ENCODE measurements at regions not wholly inside any gene's neighbourhood (a gene's known extent, or its start where the extent isn't known, plus 50 kb on each side); places are given as distances from the start of the nearest gene placed in this dataset.
"Not testable (repeated sequence)": the region's sequence is repeated elsewhere in the genome, so short reads cannot be mapped to it uniquely, and the experiment has no call there.

GRCh38 chr3:30539772-30540171 is 66.6 kb upstream of the TGFBR2 start:
- no peak for DNase-seq

GRCh38 chr3:30541156-30541555 is 65.2 kb upstream of the TGFBR2 start:
- DNase-seq, result not testable (repeated sequence)

GRCh38 chr3:30542897-30543296 is 63.5 kb upstream of the TGFBR2 start:
- DNase-seq, result no peak

GRCh38 chr3:30544812-30545211 is 61.6 kb upstream of the TGFBR2 start:
- DNase-seq, result no peak

- DNase-seq, result no peak
Measured at GRCh38 chr3:30546934-30547333, 59.5 kb upstream of the TGFBR2 start.

GRCh38 chr3:30547716-30548115 is 58.7 kb upstream of the TGFBR2 start:
- DNase-seq, result no peak

- peak; percentile 32 for DNase-seq
Measured at GRCh38 chr3:30548600-30548999, 57.8 kb upstream of the TGFBR2 start.

- no peak for DNase-seq
Measured at GRCh38 chr3:30549600-30549999, 56.8 kb upstream of the TGFBR2 start.

GRCh38 chr3:30550246-30550645 is 56.2 kb upstream of the TGFBR2 start:
- no peak for DNase-seq

GRCh38 chr3:30551266-30551665 is 55.1 kb upstream of the TGFBR2 start:
- DNase-seq, result peak; percentile 13

- DNase-seq, result no peak
Measured at GRCh38 chr3:30551927-30552326, 54.5 kb upstream of the TGFBR2 start.

GRCh38 chr3:30553641-30554316 is 52.6 kb upstream of the TGFBR2 start:
- DNase-seq, result no peak

- DNase-seq, result no peak
Measured at GRCh38 chr3:30554317-30554690, 52.1 kb upstream of the TGFBR2 start.

GRCh38 chr3:30555968-30556367 is 50.4 kb upstream of the TGFBR2 start:
- no peak for DNase-seq

Measured in NCI-H2171 treated with DMSO at 0.1 percent for 48 hours (cell line).